SK-N-SH (cell line): ENCODE measurements at regions not wholly inside any gene's neighbourhood (a gene's known extent, or its start where the extent isn't known, plus 50 kb on each side); places are given as distances from the start of the nearest gene placed in this dataset.

ENCODE experiments used
- EP300 ChIP-seq, 2 experiments: IDR thresholded peaks; 2 replicates each; pipeline versions ENCODE4 v1.4.0 to v1.6.1; 2012; ENCODE audit warnings: borderline replicate concordance in 1 of 2, low read depth in 1 of 2, low read length in 1 of 2
- EZH2phosphoT487 ChIP-seq: fragments of 200-600 bp; sonication (generic); IDR thresholded peaks from 2 replicates; pipeline ENCODE4 v1.6.1; 2017; ENCODE audit warnings: low read depth, mixed run types, mild to moderate bottlenecking, antibody characterized with exemption, moderate library complexity, borderline replicate concordance
- FOXM1 ChIP-seq: IDR thresholded peaks from 2 replicates; pipeline ENCODE4 v1.4.0; 2012; ENCODE audit warnings: low read depth, mild to moderate bottlenecking
- JUND ChIP-seq: IDR thresholded peaks from 2 replicates; pipeline ENCODE4 v1.4.0; 2012
- RCOR1 ChIP-seq: fragments of 150-350 bp; IDR thresholded peaks from 2 replicates; pipeline ENCODE4 v1.6.1; 2017; ENCODE audit warnings: antibody characterized with exemption, low read length
- TF ChIP-seq, protein P1 (sequence below): fragments of 200-600 bp; sonication (generic); IDR thresholded peaks from 2 replicates; pipeline ENCODE4 v1.6.1; 2017; ENCODE audit warnings: antibody characterized with exemption, mild to moderate bottlenecking, moderate library complexity
- TF ChIP-seq, protein P2 (sequence below): IDR thresholded peaks from 2 replicates; pipeline ENCODE4 v1.4.0; 2012; ENCODE audit warnings: low read depth, borderline replicate concordance

GRCh38 chr7:21041666-21042065 lies 255.0 kb upstream of the SP8 start:
- TF ChIP-seq EP300 (IDR thresholded peaks at IDR 0.05; ENCODE audit: borderline replicate concordance in 1 of 2, low read depth in 1 of 2, low read length in 1 of 2), result no peak
- TF ChIP-seq, protein P1, sequence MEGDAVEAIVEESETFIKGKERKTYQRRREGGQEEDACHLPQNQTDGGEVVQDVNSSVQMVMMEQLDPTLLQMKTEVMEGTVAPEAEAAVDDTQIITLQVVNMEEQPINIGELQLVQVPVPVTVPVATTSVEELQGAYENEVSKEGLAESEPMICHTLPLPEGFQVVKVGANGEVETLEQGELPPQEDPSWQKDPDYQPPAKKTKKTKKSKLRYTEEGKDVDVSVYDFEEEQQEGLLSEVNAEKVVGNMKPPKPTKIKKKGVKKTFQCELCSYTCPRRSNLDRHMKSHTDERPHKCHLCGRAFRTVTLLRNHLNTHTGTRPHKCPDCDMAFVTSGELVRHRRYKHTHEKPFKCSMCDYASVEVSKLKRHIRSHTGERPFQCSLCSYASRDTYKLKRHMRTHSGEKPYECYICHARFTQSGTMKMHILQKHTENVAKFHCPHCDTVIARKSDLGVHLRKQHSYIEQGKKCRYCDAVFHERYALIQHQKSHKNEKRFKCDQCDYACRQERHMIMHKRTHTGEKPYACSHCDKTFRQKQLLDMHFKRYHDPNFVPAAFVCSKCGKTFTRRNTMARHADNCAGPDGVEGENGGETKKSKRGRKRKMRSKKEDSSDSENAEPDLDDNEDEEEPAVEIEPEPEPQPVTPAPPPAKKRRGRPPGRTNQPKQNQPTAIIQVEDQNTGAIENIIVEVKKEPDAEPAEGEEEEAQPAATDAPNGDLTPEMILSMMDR, result no peak
- TF ChIP-seq EZH2phosphoT487, result no peak
- no peak for TF ChIP-seq FOXM1
- no peak for TF ChIP-seq RCOR1
- TF ChIP-seq, protein P2, sequence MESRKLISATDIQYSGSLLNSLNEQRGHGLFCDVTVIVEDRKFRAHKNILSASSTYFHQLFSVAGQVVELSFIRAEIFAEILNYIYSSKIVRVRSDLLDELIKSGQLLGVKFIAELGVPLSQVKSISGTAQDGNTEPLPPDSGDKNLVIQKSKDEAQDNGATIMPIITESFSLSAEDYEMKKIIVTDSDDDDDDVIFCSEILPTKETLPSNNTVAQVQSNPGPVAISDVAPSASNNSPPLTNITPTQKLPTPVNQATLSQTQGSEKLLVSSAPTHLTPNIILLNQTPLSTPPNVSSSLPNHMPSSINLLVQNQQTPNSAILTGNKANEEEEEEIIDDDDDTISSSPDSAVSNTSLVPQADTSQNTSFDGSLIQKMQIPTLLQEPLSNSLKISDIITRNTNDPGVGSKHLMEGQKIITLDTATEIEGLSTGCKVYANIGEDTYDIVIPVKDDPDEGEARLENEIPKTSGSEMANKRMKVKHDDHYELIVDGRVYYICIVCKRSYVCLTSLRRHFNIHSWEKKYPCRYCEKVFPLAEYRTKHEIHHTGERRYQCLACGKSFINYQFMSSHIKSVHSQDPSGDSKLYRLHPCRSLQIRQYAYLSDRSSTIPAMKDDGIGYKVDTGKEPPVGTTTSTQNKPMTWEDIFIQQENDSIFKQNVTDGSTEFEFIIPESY, result no peak
- no peak for TF ChIP-seq JUND
